Medulla oblongata (tissue), 1 donor: ENCODE measurements at regions not wholly inside any gene's neighbourhood (a gene's known extent, or its start where the extent isn't known, plus 50 kb on each side); places are given as distances from the start of the nearest gene placed in this dataset.
"Not testable (repeated sequence)": the region's sequence is repeated elsewhere in the genome, so short reads cannot be mapped to it uniquely, and the experiment has no call there.

Source experiments
- DNase-seq: peaks from one replicate; pipeline ENCODE4 v3.0.0-alpha.2; 2015; ENCODE audit errors: extremely low spot score

DNA sequence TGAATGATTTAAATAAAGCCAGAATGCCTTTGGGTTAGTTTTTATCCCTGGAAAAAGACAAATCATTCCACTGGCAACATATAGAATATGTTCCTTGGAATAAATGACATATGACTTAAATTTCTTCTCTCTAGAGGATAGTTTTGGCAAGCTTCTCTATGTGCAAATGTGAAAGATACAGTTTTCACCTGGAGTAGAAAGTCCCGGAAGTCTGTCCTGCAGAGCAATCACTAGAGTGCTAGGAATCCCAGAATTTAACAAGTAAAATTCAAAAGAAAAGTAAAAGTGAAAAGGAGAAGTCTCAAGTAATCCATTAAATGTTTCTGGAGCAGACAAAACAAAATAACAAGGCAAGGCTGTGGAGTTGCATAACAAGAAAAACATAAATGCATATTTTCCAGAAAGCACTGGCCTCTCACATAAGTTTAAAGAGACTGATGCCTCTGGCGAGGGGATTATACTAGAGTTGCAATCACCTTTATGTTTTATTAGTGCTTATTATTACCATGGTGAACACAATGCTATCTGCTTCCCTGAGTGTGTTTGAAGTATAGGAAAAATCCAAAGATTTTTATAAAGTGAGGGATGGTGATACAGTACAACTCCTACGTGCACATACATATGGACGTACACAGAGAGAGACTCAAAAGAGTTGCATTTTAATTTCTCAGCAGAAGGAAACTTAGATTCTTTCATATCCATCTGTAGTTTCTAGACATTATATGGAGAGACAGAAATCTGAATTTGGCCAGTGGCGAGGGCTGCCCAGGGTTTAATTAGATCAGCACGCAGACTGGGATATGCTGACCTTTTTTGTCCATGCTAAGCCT, 188.3 kb upstream of the ANKRD55 start:
- no peak for DNase-seq

DNA sequence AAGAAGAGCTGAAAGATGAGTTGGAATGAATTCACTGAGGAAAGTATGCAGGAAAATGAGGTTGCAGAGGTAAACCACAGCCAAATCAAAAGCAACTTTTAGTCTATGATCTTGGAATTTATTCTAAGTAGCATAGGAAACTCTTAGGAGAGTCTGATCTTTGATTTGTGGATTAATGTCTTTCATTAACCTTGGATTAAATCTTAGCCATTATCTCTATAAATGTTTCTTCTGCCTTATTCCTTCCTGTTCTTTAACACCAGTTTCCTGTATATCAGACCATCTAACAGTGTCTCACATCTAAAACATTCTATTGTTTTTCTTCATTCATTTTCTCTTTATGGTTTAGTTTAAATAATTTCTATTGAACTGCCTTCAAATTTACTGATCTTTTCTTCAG, 187.2 kb upstream of the ANKRD55 start:
- DNase-seq, result no peak

DNA sequence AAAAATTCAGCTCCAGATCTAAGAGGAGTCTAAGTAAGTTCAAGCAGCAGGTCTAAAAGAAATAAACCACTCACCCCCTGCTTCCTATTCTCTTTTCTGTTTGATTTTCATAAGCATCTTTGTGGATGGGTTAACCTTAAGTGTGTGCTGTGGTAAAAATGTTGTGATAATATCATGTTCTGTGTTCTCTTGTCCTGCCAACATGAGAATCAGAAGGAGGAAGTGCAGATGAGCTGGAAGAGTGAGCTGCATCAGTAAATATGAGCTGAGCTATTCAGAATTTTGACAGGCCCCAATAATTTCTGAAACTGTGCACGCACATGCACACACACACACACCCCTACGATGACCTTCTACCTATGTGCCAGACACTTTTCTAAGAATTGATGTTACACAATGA, 186.5 kb upstream of the ANKRD55 start:
- no peak for DNase-seq

DNA sequence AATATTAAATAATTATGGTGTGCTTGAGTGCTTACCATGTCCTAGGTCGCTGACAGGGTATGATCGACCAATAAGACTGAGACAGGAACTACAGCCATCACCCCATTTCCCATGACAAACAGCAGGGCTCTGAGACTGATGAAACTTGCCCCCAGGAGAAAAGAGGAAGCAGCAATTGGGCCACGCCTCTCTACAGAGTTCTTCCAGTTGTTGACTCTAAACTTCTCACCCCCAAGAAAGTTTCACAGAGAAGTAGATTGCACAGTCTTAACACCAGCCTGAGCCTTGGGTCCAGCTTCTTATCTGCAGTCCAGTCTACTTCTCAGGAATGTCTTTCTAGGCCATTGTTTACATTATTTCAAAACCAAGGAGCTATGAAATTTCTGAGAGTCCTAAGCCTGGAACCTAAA, 182.2 kb upstream of the ANKRD55 start:
- peak; percentile 89 for DNase-seq

DNA sequence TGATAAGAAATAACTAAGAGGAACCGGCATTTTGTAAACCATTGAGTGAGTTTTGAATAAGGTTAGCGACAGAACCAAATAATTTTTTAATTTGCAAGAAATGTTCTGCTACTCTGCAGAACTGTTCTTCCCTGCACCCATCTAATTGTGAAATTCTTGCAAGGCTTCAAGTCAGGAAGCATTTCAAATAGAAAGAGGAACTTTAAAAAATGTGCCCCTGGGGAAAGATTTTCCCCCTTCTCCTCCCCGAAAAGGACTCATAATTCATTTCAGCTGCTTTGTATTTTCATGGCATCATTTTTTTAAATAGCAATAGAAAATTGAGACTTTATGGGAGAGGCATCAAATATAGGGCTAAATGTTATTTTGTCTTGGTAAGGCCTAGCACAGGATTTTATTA, 180.9 kb upstream of the ANKRD55 start:
- peak; percentile 62 for DNase-seq

DNA sequence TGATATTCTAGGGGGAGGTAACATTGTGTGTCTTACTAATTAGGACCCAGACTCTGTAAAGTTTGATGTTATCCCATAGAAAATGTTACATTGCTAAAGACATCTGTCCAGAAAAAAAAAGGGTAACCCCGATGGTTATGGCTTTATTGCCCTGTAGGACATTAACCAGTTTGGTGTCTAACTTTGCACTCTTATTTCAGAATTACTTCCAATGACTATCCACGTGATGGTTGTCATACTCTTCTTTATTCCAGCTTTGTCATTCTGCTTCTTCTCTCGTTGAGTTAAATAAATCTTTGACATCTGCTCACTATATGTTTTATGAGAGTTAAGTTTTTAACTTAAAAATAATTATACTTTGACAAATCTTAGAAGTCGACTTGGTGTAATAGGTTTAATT, 180.4 kb upstream of the ANKRD55 start:
- DNase-seq, result peak; percentile 21

DNA sequence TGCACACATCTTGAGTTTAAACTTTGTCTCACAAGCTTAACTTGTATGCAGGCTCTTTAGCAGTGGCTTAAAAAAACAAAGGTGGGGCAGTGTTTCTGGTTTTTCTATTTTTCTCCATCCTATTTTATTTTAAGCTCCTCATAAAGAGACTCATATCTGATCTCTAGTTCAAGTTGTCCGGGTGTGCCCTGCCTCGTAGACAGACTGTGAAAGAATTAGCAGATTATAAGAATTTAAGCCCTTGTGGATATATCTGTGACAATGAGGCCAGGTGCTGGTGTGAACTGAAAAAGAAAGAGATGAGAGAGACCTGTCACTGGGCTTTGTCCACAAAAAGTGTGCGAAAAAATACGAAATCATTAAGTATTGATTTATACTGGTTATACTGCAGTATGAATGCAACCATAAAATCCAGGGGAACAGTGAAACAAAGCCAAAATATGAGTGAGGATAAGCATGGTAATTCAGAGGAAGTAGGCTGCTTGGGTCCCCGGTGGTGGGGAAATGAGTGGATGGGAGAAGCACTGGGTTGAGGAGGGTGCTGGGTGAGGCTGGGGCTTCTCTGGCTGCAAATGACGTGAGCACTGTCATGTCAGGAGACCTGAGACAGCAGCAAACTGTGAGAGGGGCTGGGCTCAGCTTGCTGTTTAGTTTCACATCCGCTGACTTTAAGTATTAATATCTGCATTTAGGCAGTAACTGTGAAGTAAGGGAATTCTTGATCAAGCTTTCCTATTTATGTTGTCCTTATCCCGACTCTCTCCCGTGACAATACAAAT, 179.7 kb upstream of the ANKRD55 start:
- peak; percentile 85 for DNase-seq

DNA sequence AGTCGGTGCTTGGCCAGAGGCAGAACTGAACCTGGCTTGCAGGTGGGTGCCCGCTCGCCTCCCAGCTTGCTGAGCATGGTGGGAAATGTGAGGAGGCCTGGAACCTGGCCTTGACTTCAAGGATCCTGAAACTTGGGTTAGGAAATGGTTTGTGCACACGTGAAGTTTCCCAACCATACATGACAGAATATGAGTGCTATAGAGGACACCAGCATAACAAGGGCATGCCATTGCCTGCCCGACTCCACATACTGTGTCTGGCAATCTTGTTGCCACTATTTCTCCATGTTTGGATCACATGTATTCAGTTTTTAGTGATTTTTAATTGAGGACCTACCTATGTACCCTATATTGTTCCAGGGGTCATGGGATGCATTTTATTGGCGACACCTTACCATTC, 177.6 kb upstream of the ANKRD55 start:
- DNase-seq, result no peak

DNA sequence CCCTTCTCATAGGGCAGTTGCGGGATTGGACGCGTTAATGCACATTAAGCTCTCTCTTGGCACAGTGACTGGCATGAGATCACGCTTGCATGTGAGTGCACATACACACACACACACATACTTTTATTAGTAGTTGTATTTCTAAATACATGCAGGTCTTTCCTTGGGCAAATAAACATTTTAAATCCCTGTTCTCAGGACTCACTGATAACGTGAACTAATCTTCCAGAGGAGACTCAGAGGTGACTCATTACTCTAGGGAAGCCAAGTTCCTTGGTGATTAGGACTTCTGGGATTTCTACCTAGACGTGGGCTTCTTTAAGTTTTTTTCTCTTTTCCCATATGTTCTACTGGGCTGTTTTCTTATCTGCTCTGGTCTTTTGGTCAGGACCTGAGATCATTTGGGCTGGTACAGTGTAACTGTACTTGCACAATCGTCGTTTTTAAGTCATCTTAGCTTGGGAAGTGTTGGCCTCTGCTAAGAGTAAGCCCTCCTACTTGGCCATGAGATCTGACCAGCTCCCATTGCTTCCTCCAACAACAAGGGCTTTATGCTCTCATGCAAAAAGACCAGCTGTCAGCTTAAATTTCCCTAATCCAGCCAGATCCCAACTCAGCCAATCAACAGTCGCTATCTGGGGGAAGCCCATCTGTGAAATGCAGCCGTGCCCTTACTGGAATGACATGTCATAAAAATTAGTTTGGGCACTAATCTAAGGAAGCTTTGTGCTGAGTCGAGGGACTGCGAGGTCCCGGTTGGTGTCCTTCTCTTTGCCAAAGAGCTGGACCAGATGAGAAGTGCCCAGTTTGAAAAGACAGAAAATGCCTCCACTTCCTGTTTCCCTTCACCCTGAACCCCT, 176.4 kb upstream of the ANKRD55 start:
- DNase-seq, result peak; percentile 53

DNA sequence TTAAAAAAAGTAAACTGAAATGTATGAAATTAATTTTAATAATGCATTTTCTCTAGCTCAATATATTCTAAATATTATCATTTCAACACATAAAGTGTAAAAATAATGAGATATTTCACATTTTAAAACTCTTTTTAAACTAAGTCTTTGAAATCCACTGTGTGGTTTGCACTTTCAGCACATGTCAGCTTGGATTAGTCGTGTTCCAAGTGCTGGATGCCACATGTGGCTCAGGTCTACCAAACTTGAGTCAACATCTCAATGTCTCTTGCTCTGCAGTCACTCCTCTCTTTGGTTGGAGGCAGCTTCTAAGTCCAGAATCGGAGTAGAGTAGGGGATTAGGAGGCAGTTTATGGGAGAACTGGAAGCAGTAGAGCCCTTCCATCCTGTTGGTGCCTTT, 173.7 kb upstream of the ANKRD55 start:
- no peak for DNase-seq

DNA sequence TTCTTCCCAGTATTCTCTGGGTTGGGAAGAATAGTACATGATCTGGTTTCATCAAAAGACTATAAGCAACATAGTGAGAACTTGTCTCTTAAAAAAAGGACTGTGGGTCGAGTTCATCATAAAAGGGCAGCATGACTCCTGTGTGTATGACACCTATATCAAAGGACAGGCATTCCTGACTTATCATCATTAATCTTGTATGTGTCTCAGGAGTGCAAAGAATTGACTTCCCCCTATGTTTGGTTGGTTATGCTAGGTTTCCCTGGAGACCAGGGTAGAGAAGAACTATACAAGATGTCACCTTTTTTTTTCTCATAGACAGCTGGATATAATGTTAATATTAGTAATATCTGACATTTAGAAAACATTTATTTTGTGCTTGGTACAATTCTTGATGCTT, 173.1 kb upstream of the ANKRD55 start:
- no peak for DNase-seq

DNA sequence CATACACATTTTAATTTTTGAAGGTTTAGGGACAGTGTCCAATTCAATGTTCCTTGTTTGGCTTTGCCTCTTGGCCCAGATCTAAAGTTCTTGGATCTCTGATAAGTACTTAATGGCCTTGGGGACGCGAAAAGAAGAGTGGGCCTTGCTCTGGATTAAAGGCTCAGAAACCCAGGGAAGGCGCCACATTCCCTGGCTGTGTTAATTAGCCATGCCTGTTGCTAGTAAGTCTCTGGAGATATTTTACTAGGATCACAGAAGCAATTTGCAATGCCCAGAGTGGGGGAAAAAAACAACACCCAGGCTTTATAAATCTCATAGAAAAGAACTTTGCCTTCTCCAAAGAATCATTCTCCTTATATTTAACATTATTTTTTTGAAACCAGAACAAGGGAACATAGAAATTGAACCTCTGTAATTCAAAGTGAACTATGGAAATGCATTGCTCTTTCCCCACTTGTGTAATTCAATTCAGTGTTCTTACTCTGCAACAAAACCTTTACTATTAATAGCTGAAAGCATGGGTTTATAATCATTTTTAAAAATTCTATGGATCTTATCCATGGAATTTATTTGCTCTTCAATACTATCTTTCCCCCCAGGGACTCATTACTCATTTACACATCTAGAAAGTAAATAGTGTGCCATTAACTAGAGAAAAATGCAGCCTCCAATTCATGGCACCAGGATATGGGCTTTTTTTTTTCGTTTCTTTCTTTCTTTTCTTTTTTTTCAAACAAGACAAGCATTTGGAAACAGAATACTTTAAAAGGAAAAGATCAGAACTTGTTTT, 172.2 kb upstream of the ANKRD55 start:
- no peak for DNase-seq

DNA sequence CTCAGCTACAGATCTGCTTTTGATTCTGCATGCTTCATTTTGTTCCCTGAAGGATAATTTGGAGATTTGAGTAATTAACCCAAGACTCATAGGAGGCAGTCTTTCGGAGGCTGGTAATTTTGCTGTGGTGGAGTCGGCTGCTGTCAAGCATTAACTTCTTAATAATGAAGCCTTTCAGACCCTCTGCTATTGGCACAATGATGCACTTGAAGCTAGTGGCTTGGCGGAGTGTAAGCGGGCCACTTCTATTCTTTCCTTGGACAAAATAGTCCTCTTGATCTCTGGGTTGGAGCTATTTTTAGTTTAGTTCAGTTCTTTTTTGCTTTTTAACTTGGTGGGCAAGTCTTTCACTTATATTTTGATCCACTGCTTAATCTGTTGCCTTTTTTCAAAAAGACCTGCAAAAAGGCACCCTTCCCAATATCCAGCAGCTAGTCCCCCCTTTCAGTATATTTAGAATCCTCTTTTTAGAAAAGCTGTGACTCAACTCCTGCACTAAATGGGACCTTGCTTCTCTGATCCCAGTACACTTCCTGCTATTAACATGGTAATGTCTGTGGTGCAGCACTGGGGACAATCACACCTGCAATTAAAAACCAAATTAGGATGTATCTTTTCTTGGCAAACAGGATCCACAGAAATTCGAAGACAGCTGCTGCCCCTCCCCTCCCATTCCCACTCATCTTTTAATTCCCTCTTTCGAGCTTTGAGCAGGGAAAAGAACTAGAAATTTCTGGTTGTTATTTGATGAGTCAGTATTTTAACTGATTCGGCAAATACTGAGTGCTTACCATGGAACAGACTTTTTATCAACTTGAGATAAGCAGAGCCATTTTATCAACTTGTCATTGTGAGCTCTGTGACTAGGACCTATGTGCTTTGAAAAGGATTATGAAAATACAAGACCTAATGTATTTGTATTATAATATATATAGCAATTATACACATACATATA, 169.4 kb upstream of the ANKRD55 start:
- peak; percentile 56 for DNase-seq

DNA sequence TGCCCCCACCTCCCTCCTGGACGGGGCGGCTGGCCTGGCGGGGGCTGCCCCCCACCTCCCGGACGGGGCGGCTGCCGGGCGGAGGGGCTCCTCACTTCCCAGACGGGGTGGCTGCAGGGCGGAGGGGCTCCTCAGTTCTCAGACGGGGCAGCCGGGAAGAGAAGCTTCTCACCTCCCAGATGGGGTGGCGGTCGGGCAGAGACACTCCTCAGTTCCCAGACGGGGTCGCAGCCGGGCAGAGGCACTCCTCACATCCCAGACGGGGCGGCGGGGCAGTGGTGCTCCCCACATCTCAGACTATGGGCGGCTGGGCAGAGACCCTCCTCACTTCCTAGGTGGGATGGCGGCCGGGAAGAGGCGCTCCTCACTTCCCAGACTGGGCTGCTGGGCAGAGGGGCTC, 164.7 kb upstream of the ANKRD55 start:
- not testable (repeated sequence) for DNase-seq

DNA sequence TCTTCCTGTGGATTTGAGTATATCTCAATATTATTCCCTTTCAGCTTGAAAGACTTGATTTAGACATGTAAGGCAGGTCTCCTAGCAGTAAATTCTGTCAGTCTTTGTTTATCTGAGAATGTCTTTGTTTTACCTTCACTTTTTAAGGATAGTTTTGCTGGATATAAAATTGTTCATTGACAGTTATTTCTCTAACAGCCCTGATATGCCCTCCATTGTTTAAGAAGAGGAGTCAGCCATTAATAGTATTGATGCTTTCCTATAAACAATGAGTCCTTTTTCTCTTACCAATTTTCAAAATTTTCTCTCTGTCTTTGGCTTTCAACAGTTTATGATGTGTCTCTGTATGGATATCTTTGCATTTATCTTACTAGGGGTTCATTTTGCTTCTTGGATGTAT, 163.5 kb upstream of the ANKRD55 start:
- DNase-seq, result no peak

DNA sequence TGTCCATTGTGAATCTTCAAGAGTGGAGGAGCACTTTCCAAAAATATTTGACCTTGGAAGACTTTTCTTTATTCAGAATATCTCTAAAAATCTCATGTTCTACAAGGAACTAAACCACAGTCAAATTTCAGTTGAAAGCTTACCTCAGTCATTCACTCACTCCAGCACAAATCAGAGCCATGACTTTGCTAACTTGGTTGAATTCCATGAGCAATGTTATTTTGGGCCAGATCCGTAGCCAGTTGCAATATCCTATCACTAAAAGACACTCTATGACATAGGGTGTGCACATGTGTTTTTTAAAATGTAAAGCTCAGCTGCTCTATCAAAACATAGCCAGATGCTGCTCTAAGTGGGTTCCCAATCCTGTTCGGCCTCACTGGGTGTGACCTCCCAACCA, 156.1 kb upstream of the ANKRD55 start:
- no peak for DNase-seq

DNA sequence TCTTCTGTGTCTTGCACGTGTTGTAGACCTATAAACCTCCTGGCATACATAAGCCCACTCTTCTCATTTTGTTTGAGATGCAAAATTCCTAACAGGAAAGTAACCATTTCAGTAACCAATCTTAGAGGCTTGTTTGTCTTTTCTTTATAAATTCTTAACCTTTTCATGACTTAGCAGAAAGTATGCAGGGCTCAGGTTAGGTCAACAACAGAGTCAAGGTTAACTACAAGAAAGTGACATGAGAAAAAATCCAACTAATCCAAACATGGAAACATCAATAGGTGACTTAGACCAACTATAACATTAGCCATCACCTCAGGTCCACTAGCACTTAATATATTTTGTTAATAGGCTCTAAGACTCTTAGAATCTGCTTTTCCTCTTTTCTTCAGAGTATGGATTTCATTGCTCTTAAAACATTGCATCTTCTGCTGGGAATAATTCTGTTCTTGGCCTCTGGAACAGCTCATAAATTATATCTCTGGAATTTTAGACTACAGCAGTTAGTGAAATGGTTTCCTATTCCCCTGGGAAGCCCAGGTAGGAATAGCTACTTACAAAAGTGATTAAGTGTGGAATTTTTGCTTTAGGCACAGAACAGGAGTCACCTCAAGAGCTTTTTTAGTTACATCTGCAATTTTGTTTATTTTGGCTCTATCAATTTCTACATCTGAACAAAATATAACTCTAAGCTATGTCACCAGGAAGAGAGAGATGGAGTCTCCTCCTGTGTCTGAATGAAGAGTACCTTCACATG, 155.3 kb upstream of the ANKRD55 start:
- DNase-seq, result no peak

DNA sequence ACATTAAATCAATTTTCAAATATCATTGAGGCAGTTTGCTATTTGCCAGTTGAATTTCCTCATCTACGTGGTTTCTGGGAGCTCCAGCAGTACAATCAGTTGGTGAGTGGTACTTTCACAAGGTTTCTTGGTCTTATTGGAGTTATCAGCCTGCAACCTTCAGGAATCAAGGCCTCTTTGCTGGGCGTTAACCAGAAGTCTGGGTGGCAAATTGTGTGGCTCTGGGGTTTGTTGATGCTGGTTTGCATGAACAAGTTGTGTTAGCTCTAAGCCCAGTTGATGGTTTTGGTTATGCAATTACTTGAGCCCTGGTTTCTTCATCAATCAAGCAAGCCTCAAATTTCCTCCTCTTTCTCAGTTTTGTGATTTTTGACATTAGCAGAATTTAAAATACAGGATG, 152.9 kb upstream of the ANKRD55 start:
- no peak for DNase-seq

DNA sequence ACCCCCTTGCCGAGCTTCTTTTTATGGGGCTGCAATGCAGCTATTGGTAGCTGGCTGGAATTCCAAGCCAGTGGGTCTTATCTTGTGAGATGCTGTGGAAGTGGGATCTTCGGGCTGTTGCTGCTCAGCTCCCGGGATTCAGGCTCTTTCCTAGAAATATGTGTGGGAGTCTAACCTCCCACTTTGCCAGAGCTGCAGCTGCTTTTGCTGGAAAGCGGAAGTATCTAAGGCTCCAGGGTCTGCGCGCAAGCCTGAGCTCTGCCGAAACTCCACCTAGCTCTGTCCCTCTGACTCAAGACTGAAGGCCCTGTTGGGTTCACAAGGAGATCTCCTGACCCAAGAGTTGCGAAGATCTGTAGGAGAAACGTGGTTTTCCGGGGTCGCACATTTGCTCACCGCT, 151.1 kb upstream of the ANKRD55 start:
- no peak for DNase-seq

DNA sequence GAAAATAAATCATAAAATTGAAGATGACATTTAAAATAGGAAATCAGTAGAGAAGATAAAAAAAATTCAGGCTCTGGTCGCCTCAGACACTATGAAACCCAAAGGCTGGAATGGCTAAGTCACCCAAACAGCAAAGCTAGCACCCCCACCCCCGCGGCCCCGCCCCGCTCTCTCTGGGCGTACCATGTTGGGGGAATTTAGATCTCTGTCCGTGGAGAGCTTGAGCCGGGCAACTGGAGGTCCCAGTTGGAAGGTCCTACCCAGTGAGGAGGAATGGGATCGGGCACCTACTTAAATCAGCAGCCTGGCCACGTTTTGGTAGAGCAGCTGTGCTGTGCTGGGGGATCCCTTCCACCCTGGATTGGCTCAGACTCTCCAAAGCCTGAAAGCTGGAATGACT, 150.6 kb upstream of the ANKRD55 start:
- DNase-seq, result no peak
